ENCODE measurements at regions not wholly inside any gene's neighbourhood (a gene's known extent, or its start where the extent isn't known, plus 50 kb on each side); places are given as distances from the start of the nearest gene placed in this dataset.
A peak's percentile ranks its signal among the peaks of the same experiment; 100 is the strongest.
"Not testable (repeated sequence)": the region's sequence is repeated elsewhere in the genome, so short reads cannot be mapped to it uniquely, and the experiment has no call there.

DNA sequence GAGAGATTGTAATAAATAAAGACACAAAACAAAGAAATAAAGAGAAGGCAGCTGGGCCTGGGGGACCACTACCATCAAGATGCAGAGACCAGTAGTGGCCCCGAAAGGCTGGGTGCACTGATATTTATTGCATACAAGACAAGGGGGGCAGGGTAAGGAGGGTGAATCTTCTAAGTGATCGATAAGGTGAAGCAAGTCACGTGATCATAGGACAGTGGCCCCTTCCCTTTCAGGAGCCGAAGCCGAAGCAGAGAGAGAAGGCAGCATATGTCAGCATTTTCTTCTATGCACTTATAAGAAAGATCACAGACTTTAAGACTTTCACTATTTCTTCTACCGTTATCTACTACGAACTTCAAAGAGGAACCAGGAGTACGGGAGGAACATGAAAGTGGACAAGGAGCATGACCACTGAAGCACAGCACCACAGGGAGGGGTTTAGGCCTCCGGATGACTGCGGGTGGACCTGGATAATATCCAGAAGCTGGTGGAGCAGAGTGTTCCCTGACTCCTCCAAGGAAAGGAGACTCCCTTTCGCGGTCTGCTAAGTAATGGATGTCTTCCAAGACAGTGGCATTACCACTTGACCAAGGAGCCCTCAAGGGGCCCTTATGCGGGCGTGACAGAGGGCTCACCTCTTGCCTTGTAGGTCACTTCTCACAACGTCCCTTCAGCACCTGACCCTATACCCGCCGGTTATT is 126.4 kb downstream of the RBM46 start:
- not testable (repeated sequence) for DNase-seq

DNA sequence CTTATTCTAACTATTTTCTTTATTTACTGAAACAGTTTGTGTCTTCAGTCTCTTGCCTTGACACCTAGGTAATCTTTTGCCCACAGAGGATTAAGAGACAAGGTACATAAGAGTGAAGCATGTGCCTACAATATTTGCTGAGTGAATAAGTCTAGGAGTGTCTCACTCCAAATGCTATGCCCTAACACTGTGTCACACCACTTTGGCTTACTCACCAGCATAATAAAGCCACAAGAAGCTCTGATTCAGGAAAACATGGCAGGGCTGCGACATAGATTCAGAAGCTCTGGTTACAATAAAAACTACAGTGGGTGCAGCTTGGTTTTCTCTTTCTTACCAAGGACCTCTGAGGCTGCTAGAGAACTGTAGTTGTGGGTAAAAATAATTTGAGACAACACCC is 127.1 kb downstream of the RBM46 start:
- no peak for DNase-seq

DNA sequence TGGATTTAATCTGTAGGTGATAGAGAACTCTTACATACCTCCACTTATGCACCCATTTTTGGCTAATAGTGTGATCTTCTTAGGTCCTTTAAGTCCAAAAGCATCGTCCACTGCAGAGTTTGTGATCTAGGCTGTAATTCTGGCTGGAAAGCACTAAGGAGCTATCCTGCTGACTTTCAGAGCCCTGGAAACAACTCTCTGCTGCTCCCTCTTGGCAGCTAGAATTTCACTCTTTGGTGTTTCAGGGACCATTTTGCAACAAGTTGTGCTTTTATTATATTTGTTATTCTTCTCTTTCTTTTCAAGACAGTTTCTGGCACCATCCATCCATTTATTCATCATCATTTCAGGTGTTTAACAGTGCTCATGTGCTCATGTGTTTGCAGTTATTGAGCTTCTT is 130.0 kb downstream of the RBM46 start:
- DNase-seq: no peak

DNA sequence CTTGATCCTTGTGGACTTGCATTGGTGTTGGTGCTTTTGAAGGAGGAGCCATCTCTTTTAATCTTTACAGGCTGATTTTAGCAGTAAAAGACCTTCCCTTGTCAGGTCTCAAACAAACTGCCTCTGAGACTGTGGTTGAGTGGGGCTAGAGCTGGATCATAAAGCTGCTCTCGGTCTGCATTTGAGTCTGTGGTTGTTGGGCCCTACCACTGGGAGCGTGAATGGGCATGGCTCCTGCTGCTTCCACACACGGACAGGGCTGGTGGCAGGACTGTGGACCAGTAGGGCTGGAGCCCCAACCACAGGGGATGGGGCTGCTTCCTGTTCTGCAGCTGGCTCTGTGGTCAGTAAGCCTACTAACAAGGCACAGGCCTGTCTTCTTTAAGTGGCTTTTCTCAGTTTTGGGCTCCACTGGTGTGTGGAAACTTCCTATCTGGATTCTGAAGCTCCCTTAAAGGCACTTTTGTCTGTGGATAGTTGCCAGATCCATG is 130.6 kb downstream of the RBM46 start:
- DNase-seq: no peak

DNA sequence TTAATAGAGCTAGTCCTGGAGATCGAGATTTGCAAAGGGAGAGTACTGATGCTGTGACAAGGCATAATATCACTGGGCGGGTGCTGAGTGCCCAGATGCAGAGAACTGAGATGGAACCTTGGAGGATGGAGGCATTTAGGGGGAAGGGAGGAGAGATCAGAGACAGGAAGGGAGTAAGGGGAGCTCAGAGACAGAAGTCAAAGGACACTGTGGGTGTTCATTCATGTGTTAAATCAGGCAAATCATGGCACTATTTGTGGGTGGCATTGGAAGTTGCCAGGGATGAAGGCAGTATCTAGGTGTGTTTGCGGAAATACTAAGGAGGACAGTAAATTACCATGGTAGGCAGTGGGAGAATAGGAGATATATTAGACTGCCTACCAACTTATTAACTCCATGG is 135.0 kb downstream of the RBM46 start:
- DNase-seq: no peak

- no peak for DNase-seq
Observed at GRCh38 chr4:154927126-154927680, 146.1 kb downstream of the RBM46 start.

DNA sequence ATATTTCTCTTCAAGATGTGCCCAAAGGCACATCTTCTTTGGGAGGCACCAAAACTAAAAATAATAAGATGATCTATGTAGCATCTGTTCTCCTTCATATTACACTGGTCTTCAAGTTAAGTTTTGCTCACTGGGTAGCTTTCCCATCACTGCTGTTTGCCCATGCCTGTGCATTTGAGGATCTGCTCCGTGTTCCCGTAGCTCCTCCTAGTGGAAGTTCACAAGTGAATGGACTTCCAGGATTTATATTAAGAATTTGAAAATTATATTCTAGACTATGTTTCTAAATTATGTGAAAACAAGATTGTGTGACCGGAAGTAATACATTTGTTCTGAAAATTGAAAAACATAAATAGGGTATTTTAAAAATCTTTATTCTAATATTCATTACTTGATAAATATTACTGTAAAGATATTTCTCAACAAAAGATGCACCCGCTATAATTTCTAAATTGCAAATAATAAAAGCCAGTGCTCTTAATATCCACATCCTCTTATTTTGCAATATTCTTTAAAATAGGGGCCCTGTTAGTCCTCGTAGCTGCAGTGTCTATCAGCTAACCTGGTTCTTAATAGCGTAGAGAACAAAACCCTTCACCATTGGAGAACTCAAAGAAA is 147.7 kb downstream of the RBM46 start:
- DNase-seq: peak in 2 of 56 donors; percentile 18 to 19

DNA sequence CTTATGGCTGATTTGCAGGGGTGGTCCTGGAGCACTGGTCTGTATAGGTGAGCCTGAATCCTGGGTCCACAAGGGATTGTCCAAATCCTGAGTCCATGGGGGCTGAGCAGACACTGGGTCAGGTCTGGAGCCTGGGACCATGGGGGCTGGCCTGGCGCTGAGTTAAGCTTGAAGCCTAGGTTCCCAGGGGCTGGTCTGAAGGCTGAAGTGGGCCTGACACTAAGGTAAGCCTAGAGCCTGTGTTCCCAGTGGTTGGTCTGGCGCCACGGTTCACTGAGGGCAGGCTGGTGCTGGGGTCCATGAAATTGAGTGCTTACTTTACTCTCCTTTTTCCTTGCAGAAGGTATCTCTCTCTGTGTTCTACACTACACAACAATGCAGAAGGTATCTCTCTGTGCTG is 155.8 kb downstream of the RBM46 start:
- no peak for DNase-seq

- DNase-seq: no peak
Observed at GRCh38 chr4:154939851-154940250, 158.8 kb downstream of the RBM46 start.

DNA sequence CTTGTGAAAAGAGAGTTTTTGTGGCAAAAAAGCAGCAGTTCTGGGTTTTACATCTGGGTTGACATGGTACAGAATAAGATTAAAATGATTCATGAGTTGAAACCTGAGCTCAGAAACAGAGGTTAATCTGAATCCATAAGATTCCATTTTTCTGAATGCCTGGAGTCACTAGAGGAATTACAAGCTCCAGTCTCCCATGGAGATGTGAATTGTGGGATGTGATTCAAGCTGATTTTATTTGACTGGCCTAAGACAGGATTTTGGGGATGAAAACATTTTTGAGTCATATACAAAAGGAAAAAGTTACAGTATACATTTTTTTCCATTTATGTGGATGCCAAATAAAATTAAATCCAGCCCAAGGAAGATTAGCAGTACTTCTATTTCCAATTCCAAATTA is 161.1 kb downstream of the RBM46 start:
- no peak for DNase-seq

GRCh38 chr4:154944996-154945395 is 163.9 kb downstream of the RBM46 start:
- no peak for DNase-seq

- DNase-seq: no peak
Observed at GRCh38 chr4:154946113-154946512, 165.0 kb downstream of the RBM46 start.

- DNase-seq: no peak
Observed at GRCh38 chr4:154953691-154954090, 172.6 kb downstream of the RBM46 start.

GRCh38 chr4:154954117-154954516 is 173.0 kb downstream of the RBM46 start:
- no peak for DNase-seq

GRCh38 chr4:154958121-154958520 is 177.0 kb downstream of the RBM46 start:
- no peak for DNase-seq

DNA sequence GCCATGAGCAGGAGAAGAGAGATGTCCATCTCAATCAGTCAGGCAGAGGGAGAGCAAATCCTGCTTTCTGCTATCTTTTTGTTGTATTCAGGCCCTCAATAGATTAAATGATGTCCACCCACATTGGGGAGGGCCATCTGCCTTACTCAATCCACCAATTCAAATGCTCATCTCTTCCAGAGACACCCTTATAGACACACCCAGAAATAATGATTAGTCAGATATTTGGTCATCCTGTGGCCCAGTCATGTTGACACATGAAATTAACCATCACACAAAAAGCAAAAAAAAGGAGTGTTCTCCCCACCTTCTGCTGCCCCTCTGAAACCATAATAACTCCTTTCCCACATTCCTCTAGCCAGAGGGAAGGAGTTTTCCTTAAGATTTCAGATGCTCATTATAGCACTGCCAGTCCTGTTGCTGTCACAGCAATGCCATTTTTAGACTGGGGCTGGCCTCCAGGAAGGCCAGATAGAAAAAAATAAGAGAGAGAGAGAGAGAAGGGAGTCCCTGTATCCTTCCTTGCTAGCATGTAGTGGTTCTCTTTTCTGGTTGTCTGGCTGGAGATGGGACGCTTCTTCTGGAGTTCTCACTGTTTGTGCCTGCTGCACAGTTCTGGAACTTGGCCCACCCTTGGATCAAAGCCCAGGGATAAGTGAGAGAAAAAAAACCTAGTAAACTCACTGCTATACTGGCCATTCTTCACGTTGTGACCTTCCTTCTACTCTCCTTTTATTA is 177.7 kb downstream of the RBM46 start:
- peak in 18 of 56 donors; percentile 0 to 32 (median 4) for DNase-seq

DNA sequence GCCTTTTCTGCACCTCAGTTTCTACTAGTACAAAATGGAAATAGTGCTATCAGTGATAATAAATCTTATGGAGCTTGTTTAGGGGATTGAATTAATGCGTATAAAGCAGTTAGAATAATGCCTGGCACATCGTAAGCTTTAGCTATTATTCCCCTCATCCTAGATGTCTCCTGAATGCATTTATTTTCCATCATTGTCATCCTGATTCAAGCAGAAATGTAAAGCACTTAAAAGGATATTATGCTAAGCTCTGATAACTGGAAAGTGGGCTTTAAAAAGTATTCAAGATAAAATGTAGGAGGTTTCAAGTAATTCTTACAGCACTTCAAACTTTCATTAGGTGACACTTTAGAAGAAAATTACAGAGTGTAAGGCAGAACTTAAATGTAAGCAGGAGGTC is 178.7 kb downstream of the RBM46 start:
- no peak for DNase-seq

DNA sequence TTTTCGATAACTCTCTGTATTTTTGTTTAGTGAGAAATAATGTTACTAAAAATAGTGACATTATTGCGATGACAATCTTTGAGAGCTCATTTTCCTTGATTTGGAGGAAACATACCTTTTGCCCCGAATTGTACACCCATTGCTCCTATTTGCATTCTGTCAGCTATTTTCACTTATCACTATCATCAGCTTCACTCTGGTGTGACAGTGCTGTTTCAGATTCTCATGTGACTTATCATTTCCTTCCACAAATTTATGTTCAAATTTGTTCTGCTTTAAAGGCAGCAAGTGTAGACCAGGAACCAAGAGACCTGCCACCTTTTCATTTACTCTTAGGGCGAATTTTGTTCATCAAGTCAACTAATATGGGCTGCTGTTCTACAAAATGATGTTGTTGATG is 179.4 kb downstream of the RBM46 start:
- no peak for DNase-seq

GRCh38 chr4:154961263-154961662 is 180.2 kb downstream of the RBM46 start:
- no peak for DNase-seq

DNA sequence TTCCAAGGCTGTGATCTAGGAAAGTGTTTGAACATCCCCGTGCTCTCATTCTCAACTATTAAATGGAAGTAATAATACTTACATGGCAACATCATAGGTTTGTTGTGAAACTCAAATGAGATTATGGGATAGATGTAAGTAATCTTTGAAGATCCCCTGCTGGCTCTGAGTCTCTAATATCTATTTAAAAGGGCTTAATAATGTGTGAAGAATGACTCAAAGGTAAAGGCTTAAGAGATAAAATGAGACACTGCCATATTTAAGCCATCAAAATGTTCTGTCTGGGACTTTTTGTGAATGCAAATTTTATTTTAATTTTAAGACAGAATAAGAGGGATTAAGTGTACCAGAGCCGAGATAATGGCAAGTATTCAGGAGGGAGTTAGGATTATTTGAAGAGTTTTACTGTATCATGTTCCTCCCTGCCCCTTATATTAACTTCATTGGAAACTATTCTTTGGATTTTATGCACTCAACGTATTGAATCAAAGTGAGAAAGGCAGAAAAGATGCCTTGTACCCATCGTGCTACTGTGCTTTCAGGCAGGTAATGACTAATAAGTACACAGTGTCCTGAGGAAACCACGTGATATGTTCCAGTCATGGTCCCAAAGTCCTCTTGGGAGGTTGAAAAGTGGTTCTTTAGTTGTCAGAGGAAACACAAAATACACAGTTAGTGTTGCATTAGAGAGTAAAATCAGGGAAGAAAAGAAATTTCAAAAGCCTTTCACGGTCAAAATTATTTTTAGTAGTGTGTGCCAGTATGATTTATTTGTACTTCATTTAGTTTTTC is 192.4 kb downstream of the RBM46 start:
- no peak for DNase-seq

GRCh38 chr4:154977228-154977627 is 196.2 kb downstream of the RBM46 start:
- DNase-seq: no peak

Measured in amygdala (tissue), 56 donors.